IMR-90 (cell line): ENCODE measurements at regions not wholly inside any gene's neighbourhood (a gene's known extent, or its start where the extent isn't known, plus 50 kb on each side); places are given as distances from the start of the nearest gene placed in this dataset.

Experiments used
- ATAC-seq: fragments of 200-7000 bp; cut with Tn5 transposase; 2 replicates; pipeline ENCODE4 v1.9.1; 2020; ENCODE audit warnings: low read depth, mild to moderate bottlenecking, moderate library complexity
- BruUV-seq: library from RNA; stranded (reverse); fragments of 400-500 nt; replicated peaks from 2 replicates; lab custom pipeline; 2021; lab: Mats Ljungman, UMichigan
- CTCF ChIA-PET: fragments of 300-600 bp; formaldehyde crosslinking; extraction: SDS; loops from one replicate; lab custom pipeline; 2021; ENCODE audit warnings: antibody characterized with exemption; lab: Yijun Ruan, JAX
- POLR2A ChIA-PET: fragments of 300-600 bp; sonication (Branson Sonifier 250); formaldehyde crosslinking; loops from one replicate; lab custom pipeline; 2022; ENCODE audit warnings: antibody characterized with exemption; ENCODE audit not compliant: unreplicated experiment; lab: Charles Lee
- DNase-seq: peaks from one replicate; pipeline ENCODE4 v3.0.0; 2013
- H2AFZ ChIP-seq: replicated peaks from 2 replicates; pipeline ENCODE3; 2013; ENCODE audit warnings: low read length, mild to moderate bottlenecking; ENCODE audit not compliant: poor library complexity
- H2AK5ac ChIP-seq: 2 replicates; pipeline ENCODE4 v1.6.1; 2013; ENCODE audit warnings: low read depth, low read length, inconsistent platforms
- H2AK9ac ChIP-seq: replicated peaks from 2 replicates; pipeline ENCODE3; 2013; ENCODE audit warnings: mild to moderate bottlenecking, low read depth, low read length, moderate library complexity; ENCODE audit not compliant: poor library complexity
- H2BK120ac ChIP-seq: 2 replicates; pipeline ENCODE4 v1.6.1; 2013; ENCODE audit warnings: low read depth, low read length, inconsistent platforms
- H2BK15ac ChIP-seq: 3 replicates; pipeline ENCODE4 v1.6.1; 2013; ENCODE audit warnings: low read depth, low read length, inconsistent platforms
- H2BK20ac ChIP-seq: 2 replicates; pipeline ENCODE4 v1.6.1; 2013; ENCODE audit warnings: low read depth, mild to moderate bottlenecking, inconsistent platforms, low read length, moderate library complexity
- H2BK5ac ChIP-seq: 2 replicates; pipeline ENCODE4 v1.6.1; 2013; ENCODE audit warnings: mild to moderate bottlenecking, low read depth, low read length, inconsistent platforms; ENCODE audit not compliant: poor library complexity, severe bottlenecking
- H3K14ac ChIP-seq: replicated peaks from 2 replicates; pipeline ENCODE4 v1.6.1; 2013; ENCODE audit warnings: low read depth, low read length, inconsistent platforms
- H3K18ac ChIP-seq: 2 replicates; pipeline ENCODE4 v1.6.1; 2013; ENCODE audit warnings: low read depth, low read length, control low read depth
- H3K23ac ChIP-seq: 2 replicates; pipeline ENCODE4 v1.6.1; 2013; ENCODE audit warnings: low read depth, low read length, inconsistent platforms
- H3K27ac ChIP-seq: 2 replicates; pipeline ENCODE4 v1.5.1; 2013; ENCODE audit warnings: mild to moderate bottlenecking, control low read depth, low read length; ENCODE audit not compliant: insufficient read depth
- H3K27me3 ChIP-seq: 2 replicates; pipeline ENCODE4 v1.6.1; 2013; ENCODE audit warnings: low read length; ENCODE audit not compliant: control insufficient read depth, insufficient read depth
- H3K36me3 ChIP-seq: 2 replicates; pipeline ENCODE4 v1.6.1; 2013; ENCODE audit warnings: low read length, mixed read lengths; ENCODE audit not compliant: control insufficient read depth, insufficient read depth
- H3K4ac ChIP-seq: 2 replicates; pipeline ENCODE4 v1.6.1; 2013; ENCODE audit warnings: low read depth, low read length, inconsistent platforms
- H3K4me1 ChIP-seq: 2 replicates; pipeline ENCODE4 v1.6.1; 2013; ENCODE audit warnings: low read length, mixed read lengths; ENCODE audit not compliant: control insufficient read depth, insufficient read depth
- H3K4me2 ChIP-seq: 2 replicates; pipeline ENCODE4 v1.6.1; 2013; ENCODE audit warnings: low read depth, mild to moderate bottlenecking, control low read depth, low read length, moderate library complexity
- H3K4me3 ChIP-seq: 2 replicates; pipeline ENCODE4 v1.5.1; 2013; ENCODE audit warnings: low read depth, mild to moderate bottlenecking, control low read depth, low read length, moderate library complexity; ENCODE audit not compliant: insufficient read depth
- H3K56ac ChIP-seq: 2 replicates; pipeline ENCODE4 v1.6.1; 2013; ENCODE audit warnings: low read length, inconsistent platforms; ENCODE audit not compliant: insufficient read depth; ENCODE audit errors: extremely low read depth
- H3K79me1 ChIP-seq, 2 experiments: 2 replicates each; pipeline ENCODE4 v1.6.1; 2013; ENCODE audit warnings: low read length in 2 of 2, inconsistent platforms in 1 of 2, low read depth in 1 of 2
- H3K9ac ChIP-seq: 2 replicates; pipeline ENCODE4 v1.6.1; 2013; ENCODE audit warnings: low read depth, low read length, control low read depth
- H3K9me1 ChIP-seq: 2 replicates; pipeline ENCODE4 v1.6.1; 2013; ENCODE audit warnings: low read length, inconsistent platforms; ENCODE audit not compliant: insufficient read depth
- H3K9me3 ChIP-seq: 2 replicates; pipeline ENCODE4 v1.6.1; 2013; ENCODE audit warnings: low read length; ENCODE audit not compliant: control insufficient read depth, insufficient read depth
- H4K20me1 ChIP-seq: 2 replicates; pipeline ENCODE4 v1.6.1; 2013; ENCODE audit warnings: low read length, inconsistent platforms; ENCODE audit not compliant: insufficient read depth
- H4K5ac ChIP-seq: 2 replicates; pipeline ENCODE4 v1.6.1; 2013; ENCODE audit warnings: mild to moderate bottlenecking, low read depth, low read length, control low read depth
- H4K8ac ChIP-seq, 2 experiments: 2 replicates each; pipeline ENCODE4 v1.6.1; 2013; ENCODE audit warnings: low read depth in 2 of 2, low read length in 2 of 2, control low read depth in 1 of 2, inconsistent platforms in 1 of 2
- H4K91ac ChIP-seq: 2 replicates; pipeline ENCODE4 v1.6.1; 2013; ENCODE audit warnings: low read depth, low read length, inconsistent platforms; ENCODE audit not compliant: insufficient read depth
- BHLHE40 ChIP-seq: fragments of 150-350 bp; IDR thresholded peaks from 2 replicates; pipeline ENCODE4 v1.6.1; 2016; ENCODE audit warnings: mild to moderate bottlenecking, low read depth, low read length
- CEBPB ChIP-seq: IDR thresholded peaks from 2 replicates; pipeline ENCODE4 v1.6.1; 2012; ENCODE audit warnings: low read depth, low read length, improper control_type of control experiment
- FOS ChIP-seq: fragments of 150-350 bp; IDR thresholded peaks from 2 replicates; pipeline ENCODE4 v1.6.1; 2016; ENCODE audit warnings: low read depth, low read length
- MXI1 ChIP-seq: IDR thresholded peaks from 2 replicates; pipeline ENCODE4 v1.6.1; 2012; ENCODE audit warnings: low read depth, mild to moderate bottlenecking, low read length, moderate library complexity, borderline replicate concordance
- NFE2L2 ChIP-seq: fragments of 150-350 bp; IDR thresholded peaks from 2 replicates; pipeline ENCODE4 v1.6.1; 2016; ENCODE audit warnings: low read depth, mild to moderate bottlenecking, low read length
- POLR2A ChIP-seq: IDR thresholded peaks from 2 replicates; pipeline ENCODE4 v1.6.1; 2012; ENCODE audit warnings: mild to moderate bottlenecking, low read depth, low read length
- RAD21 ChIP-seq: IDR thresholded peaks from 2 replicates; pipeline ENCODE4 v1.6.1; 2012; ENCODE audit warnings: low read length, improper control_type of control experiment
- RCOR1 ChIP-seq: IDR thresholded peaks from 2 replicates; pipeline ENCODE4 v1.6.1; 2012; ENCODE audit warnings: mild to moderate bottlenecking, low read length, improper control_type of control experiment; ENCODE audit not compliant: insufficient replicate concordance
- RFX5 ChIP-seq: IDR thresholded peaks from 2 replicates; pipeline ENCODE4 v1.8.0; 2012; ENCODE audit warnings: low read depth, mild to moderate bottlenecking, low read length, moderate library complexity
- SMC3 ChIP-seq: fragments of 150-350 bp; IDR thresholded peaks from 2 replicates; pipeline ENCODE4 v1.6.1; 2016; ENCODE audit warnings: low read depth, mild to moderate bottlenecking, antibody characterized with exemption, low read length, moderate library complexity
- WGBS, 2 experiments: methylation state at CpG; one replicate each; pipeline versions ENCODE4 v1.1.5 to v1.1.7; 2013; ENCODE audit warnings: missing lambda C conversion rate in 2 of 2; ENCODE audit not compliant: insufficient read length in 1 of 2; ENCODE audit errors: extremely low coverage in 2 of 2; 5-methylcytosine and 5-hydroxymethylcytosine counted together
- dilution Hi-C: fragments of 300-500 bp; cut with HindIII; formaldehyde crosslinking; loops from one replicate; pipeline ENCODE4 v1.14.3; 2018; ENCODE audit warnings: low sequenced_read_pairs; ENCODE audit not compliant: unreplicated experiment
- in situ Hi-C: fragments of 300-500 bp; cut with MboI; formaldehyde crosslinking; loops from 3 replicates; pipeline ENCODE4 v1.14.3; 2019; ENCODE audit warnings: low sequenced_read_pairs, inconsistent platforms, mixed read lengths
- intact Hi-C: fragments of 100-400 bp; cut with micrococcal nuclease; formaldehyde crosslinking; loops from 2 replicates; pipeline ENCODE4 v1.10.0; 2022
- TF ChIP-seq, protein P1 (sequence below): conservative IDR thresholded peaks from 2 replicates; pipeline ENCODE4 v1.5.1; 2012; ENCODE audit warnings: mild to moderate bottlenecking, low read depth, low read length, improper control_type of control experiment
- TF ChIP-seq, protein P2 (sequence below): fragments of 150-350 bp; IDR thresholded peaks from 2 replicates; pipeline ENCODE4 v1.6.1; 2017; ENCODE audit warnings: mild to moderate bottlenecking, antibody characterized with exemption, low read length, low read depth

DNA sequence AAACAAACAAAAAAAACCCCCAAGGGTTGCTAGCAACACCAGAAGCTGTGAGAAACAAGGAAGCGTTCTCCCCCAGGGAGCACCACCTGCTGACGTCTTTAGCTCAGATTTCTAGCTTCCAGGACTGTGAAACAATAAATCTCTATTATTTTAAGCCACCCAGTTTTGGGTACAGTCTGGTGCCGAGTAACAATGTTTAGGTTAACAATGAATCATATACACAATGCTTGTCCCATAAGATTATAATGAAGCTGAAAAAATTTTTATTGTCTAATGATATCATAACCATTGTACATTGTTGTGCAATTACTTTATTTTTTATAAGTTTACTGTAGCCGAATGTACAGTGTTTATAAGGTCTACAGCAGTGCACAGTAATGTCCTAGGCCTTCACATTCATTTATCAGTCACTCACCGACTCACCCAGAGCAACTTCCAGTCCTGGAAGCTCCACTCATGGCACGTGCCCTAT lies 72.1 kb upstream of the CAB39 start:
- no CpG with 5 or more reads among the region's 6 CpGs for WGBS, 2 experiments
- Histone ChIP-seq H3K9me3 (no peaks in the 10 kb centered on the region), H2BK5ac (no peak overlapping the region), H3K14ac (no peak overlapping the region), H3K4ac (no peak overlapping the region), H3K4me1 (0 out of 2 replicates have a peak, but pooled peaks cover 1% of the 10 kb centered on the region), H3K4me3 (no peak overlapping the region), H2AK9ac (no peak overlapping the region), H4K5ac (no peak overlapping the region), H3K56ac (no peak overlapping the region), H4K20me1 (no peaks in the 10 kb centered on the region), H3K9me1 (peaks cover 4% of the 10 kb centered on the region; the same call in 1 of the 2 replicates), H4K91ac (no peak overlapping the region), H2BK15ac (no peak overlapping the region), H3K18ac (no peak overlapping the region), H3K9ac (no peak overlapping the region), H3K23ac (no peak overlapping the region), H3K79me1 (no peaks in the 10 kb centered on the region), H3K36me3 (no peaks in the 10 kb centered on the region), H2AFZ (no peak overlapping the region), H2BK120ac (no peak overlapping the region), H2BK20ac (no peak overlapping the region), H3K27ac (no peak overlapping the region), H3K4me2 (no peak overlapping the region), H3K27me3 (no peaks in the 10 kb centered on the region), H2AK5ac (no peak overlapping the region), H4K8ac (no peak overlapping the region)
- intact Hi-C loops (no loop called here), dilution Hi-C loops (no loop called here), in situ Hi-C loops (no loop called here)
- TF ChIP-seq, protein P1, sequence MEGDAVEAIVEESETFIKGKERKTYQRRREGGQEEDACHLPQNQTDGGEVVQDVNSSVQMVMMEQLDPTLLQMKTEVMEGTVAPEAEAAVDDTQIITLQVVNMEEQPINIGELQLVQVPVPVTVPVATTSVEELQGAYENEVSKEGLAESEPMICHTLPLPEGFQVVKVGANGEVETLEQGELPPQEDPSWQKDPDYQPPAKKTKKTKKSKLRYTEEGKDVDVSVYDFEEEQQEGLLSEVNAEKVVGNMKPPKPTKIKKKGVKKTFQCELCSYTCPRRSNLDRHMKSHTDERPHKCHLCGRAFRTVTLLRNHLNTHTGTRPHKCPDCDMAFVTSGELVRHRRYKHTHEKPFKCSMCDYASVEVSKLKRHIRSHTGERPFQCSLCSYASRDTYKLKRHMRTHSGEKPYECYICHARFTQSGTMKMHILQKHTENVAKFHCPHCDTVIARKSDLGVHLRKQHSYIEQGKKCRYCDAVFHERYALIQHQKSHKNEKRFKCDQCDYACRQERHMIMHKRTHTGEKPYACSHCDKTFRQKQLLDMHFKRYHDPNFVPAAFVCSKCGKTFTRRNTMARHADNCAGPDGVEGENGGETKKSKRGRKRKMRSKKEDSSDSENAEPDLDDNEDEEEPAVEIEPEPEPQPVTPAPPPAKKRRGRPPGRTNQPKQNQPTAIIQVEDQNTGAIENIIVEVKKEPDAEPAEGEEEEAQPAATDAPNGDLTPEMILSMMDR: no peak
- TF ChIP-seq, protein P2, sequence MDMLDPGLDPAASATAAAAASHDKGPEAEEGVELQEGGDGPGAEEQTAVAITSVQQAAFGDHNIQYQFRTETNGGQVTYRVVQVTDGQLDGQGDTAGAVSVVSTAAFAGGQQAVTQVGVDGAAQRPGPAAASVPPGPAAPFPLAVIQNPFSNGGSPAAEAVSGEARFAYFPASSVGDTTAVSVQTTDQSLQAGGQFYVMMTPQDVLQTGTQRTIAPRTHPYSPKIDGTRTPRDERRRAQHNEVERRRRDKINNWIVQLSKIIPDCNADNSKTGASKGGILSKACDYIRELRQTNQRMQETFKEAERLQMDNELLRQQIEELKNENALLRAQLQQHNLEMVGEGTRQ: no peak
- TF ChIP-seq MXI1: no peak
- no peak for TF ChIP-seq POLR2A
- no peak for TF ChIP-seq RCOR1
- 0 out of 2 replicates have a peak, but pooled peaks have one; percentile 34 for TF ChIP-seq FOS
- TF ChIP-seq NFE2L2: no peak
- no peak; the same call in 1 of the 2 replicates for TF ChIP-seq SMC3
- peak; percentile 77 for TF ChIP-seq BHLHE40
- peak; percentile 91 for TF ChIP-seq CEBPB
- no peak for TF ChIP-seq RAD21
- TF ChIP-seq RFX5: no peak
- POLR2A ChIA-PET: no interaction called here
- peak; percentile 84 for DNase-seq
- BruUV-seq: no TSS peak
- CTCF ChIA-PET: interaction anchor here (0.6 to 0.7 kb wide), 2 partner anchors 445 to 497 kb away, joined by 3 to 4 read pairs; no protein-coding TSS in a partner anchor
- peak; percentile 68 for ATAC-seq
